Body of pancreas (tissue), 4 donors: ENCODE measurements at regions not wholly inside any gene's neighbourhood (a gene's known extent, or its start where the extent isn't known, plus 50 kb on each side); places are given as distances from the start of the nearest gene placed in this dataset.

Source experiments
- ATAC-seq: fragments of 150-250 bp; one replicate; pipeline ENCODE4 v1.9.1; 2016
- DNase-seq, 4 donors: peaks; one replicate each; pipeline ENCODE4 v3.0.0-alpha.2; 2019
- H3K27ac ChIP-seq, 4 donors: fragments of 200-600 bp; sonication (generic); 1 replicate in 3 of 4; 2 replicates in 1 of 4; pipeline versions ENCODE4 v1.5.1 to v1.6.1; 2016 to 2019; ENCODE audit warnings: mild to moderate bottlenecking in 1 of 4, mixed read lengths in 1 of 4, moderate library complexity in 1 of 4
- H3K27me3 ChIP-seq, 2 donors: fragments of 200-600 bp; sonication (generic); one replicate each; pipeline ENCODE4 v1.6.0; 2016; ENCODE audit warnings: mild to moderate bottlenecking in 1 of 2
- H3K36me3 ChIP-seq, 2 donors: fragments of 200-600 bp; sonication (generic); replicated peaks in 1 of 2; 2 replicates each; pipeline ENCODE4 v1.5.1; 2016; ENCODE audit warnings: low read depth in 2 of 2; ENCODE audit not compliant: insufficient read depth in 1 of 2
- H3K4me1 ChIP-seq: fragments of 200-600 bp; sonication (generic); one replicate; pipeline ENCODE4 v1.6.0; 2016
- H3K4me3 ChIP-seq, 2 donors: fragments of 200-600 bp; sonication (generic); 1 replicate in 1 of 2; 2 replicates in 1 of 2; pipeline ENCODE4 v1.5.1; 2016 to 2019
- H3K9me3 ChIP-seq, 3 donors: fragments of 200-600 bp; sonication (generic); 1 replicate in 2 of 3; 2 replicates in 1 of 3; pipeline ENCODE4 v1.5.1; 2016
- CTCF ChIP-seq, 7 experiments: fragments of 450-650 bp in 4 of 7; fragments of 200-600 bp in 3 of 7; sonication (generic) in 3 of 7; IDR thresholded peaks; one replicate each; pipeline ENCODE4 v1.5.1; 2016 to 2019; ENCODE audit warnings: antibody characterized with exemption in 7 of 7
- POLR2A ChIP-seq, 3 donors: fragments of 450-650 bp; IDR thresholded peaks; one replicate each; pipeline ENCODE4 v1.6.1; 2016; ENCODE audit warnings: antibody characterized with exemption in 3 of 3, mild to moderate bottlenecking in 2 of 3
- WGBS, 2 donors: methylation state at CpG; one replicate each; pipeline ENCODE4 v1.1.5; 2017; 5-methylcytosine and 5-hydroxymethylcytosine counted together
- intact Hi-C: fragments of 100-400 bp; cut with DNase I; formaldehyde crosslinking; loops from one replicate; pipeline ENCODE4 v1.15.1; 2023

DNA sequence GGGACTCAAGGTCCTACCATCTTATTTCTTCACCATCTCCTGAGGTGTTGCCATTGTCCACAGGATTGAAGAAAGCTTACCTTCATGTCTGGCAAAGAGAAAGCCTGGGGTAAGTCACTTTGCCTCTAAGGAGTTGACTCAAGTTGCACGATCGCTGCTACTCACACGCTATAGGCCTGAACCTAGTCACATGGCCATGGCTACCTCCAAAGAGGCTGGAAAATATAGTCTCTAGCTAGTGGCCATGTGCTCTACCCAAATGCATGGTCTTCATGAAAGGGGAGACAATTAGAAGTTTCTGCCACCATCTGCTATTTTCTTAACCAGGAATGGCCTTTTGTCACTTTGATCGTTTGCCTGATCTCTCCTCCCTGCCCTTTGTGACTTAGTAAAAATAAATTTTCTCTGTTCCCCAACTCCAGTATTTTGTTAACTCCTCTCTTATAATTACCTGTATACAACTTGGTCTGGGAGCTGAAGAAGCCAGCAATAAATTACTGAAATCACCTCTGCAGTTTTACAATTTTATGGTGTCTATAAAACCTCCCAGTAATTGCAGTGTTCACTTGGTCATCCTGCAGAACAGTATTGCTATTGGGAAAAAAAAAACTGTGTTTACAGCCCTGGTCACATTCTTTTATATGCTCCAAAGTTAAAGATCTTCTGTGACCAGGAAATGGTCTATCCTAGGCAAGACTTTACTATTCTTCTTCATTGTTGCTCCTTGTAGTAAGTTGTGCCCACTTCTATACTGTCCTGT is 126.7 kb upstream of the TSPAN5 start:
- intact Hi-C loops: no loop called here
- WGBS, 2 donors: 84 to 96% methylated on average over 4 of the region's 4 CpGs

DNA sequence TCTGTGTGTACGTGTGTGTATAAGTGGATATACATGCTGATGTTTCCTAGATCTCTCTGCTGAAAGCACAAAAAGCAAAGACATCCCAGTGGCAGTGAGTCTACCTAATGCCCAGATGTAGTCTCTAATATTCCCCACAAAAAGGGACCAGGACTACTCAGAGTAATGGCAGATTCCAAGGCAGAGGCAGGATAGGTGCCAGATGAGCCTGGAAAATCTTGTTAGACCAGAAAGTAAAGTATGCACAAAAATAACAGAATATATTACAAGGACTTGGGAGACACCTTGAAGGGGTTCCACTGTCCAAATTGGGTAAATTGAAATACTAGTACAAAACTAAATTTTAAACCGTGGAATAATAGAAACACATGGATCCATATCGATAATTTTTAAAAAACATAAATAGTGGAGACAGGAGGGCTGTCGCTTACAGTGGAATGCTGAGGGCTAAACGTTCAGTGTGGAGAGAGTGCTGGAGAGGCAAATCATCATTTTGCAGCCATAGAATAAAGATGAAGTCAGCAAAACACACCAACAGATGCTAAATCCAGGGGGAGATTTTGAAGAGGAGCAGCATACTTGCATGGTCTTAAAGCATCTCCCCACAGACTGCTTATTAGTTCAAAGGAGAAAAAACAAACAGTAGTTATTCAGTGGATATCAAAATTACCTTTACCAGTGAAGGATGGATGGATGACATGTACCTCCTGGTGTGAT is 123.4 kb upstream of the TSPAN5 start:
- no peak overlapping the region for H3K4me3 ChIP-seq
- intact Hi-C loops: no loop called here
- no peaks in the 10 kb centered on the region for H3K27me3 ChIP-seq
- H3K36me3 ChIP-seq: no peaks in the 10 kb centered on the region
- ATAC-seq (no peak), DNase-seq (no peak)
- no peak overlapping the region for H3K27ac ChIP-seq
- TF ChIP-seq POLR2A (IDR thresholded peaks at IDR 0.05) (no peak), CTCF (IDR thresholded peaks at IDR 0.05) (no peak)
- no peaks in the 10 kb centered on the region for H3K9me3 ChIP-seq
- H3K4me1 ChIP-seq: no peaks in the 10 kb centered on the region
- whole genome bisulfite sequencing, 2 donors: 56 to 62% methylated on average over 5 of the region's 5 CpGs

More for the DNA sequence above, 126.7 kb upstream of the TSPAN5 start:
- Histone ChIP-seq H3K27me3 (no peaks in the 10 kb centered on the region), H3K9me3 (no peaks in the 10 kb centered on the region), H3K4me3 (no peak overlapping the region), H3K27ac (no peak overlapping the region), H3K4me1 (no peaks in the 10 kb centered on the region), H3K36me3 (no peaks in the 10 kb centered on the region)
- TF ChIP-seq POLR2A (IDR thresholded peaks at IDR 0.05) (no peak), CTCF (IDR thresholded peaks at IDR 0.05) (no peak)
- DNase-seq: no peak
- ATAC-seq: no peak

DNA sequence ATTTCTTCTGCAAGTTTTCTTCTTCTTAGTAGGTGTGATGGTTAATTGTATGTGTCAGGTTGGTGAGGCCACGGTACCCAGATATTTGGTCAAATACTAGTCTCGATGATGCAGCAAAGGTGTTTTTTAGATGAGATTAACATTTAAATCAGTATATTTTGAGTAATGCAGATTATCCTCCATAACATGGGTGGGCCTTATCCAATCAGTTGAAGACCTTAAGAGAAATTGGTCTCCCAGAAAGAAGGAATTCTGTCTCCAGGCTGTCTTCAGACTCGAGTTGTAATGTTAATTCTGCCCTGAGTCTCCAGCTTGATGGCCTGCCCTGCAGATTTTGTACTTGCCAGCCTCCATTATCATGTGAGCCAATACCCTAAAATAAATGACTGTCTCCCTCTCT is 122.5 kb upstream of the TSPAN5 start:
- Histone ChIP-seq H3K9me3 (no peaks in the 10 kb centered on the region), H3K36me3 (no peaks in the 10 kb centered on the region), H3K4me1 (no peaks in the 10 kb centered on the region), H3K27me3 (no peaks in the 10 kb centered on the region), H3K4me3 (no peak overlapping the region), H3K27ac (no peak overlapping the region)
- no peak for TF ChIP-seq CTCF (IDR thresholded peaks at IDR 0.05)
- TF ChIP-seq POLR2A (IDR thresholded peaks at IDR 0.05): no peak
- 63 to 69% methylated on average over 3 of the region's 3 CpGs for WGBS, 2 donors
- intact Hi-C loops: no loop called here
- DNase-seq (no peak), ATAC-seq (no peak)

DNA sequence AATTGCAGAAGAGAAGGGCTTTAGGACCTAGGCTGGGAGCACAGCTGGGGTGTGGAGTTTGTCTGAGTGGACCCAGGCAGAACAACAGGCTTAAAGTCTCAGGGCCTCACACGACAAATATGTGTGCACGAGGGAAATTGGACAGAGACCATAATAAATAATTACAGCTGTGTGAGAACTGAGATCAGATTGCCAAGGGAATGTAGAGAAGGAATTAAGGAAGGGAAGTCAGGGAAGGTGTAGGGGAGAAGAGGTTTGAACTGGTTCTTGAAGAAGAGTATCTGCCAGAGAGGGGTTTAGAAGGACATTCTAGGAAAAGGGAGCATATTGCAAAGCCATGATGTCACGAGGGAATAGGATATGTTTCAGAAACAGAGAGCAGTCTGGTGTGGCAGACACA is 120.7 kb upstream of the TSPAN5 start:
- no peak overlapping the region for H3K4me3 ChIP-seq

More for the DNA sequence above, 120.7 kb upstream of the TSPAN5 start:
- WGBS, 2 donors: 46 to 50% methylated on average over 3 of the region's 3 CpGs
- no peaks in the 10 kb centered on the region for H3K27me3 ChIP-seq
- intact Hi-C loops: no loop called here
- H3K4me1 ChIP-seq: no peaks in the 10 kb centered on the region
- no peaks in the 10 kb centered on the region for H3K36me3 ChIP-seq
- TF ChIP-seq CTCF (IDR thresholded peaks at IDR 0.05): no peak
- DNase-seq (no peak), ATAC-seq (no peak)
- no peaks in the 10 kb centered on the region for H3K9me3 ChIP-seq
- H3K27ac ChIP-seq: no peak overlapping the region
